Subcutaneous abdominal adipose tissue (tissue), 5 donors: ENCODE measurements at regions not wholly inside any gene's neighbourhood (a gene's known extent, or its start where the extent isn't known, plus 50 kb on each side); places are given as distances from the start of the nearest gene placed in this dataset.

ENCODE experiments used
- H3K27ac ChIP-seq: one replicate; pipeline ENCODE4 v1.7.0; 2013; ENCODE audit warnings: low read depth, mild to moderate bottlenecking, inconsistent platforms, low read length, moderate library complexity
- H3K27me3 ChIP-seq, 5 donors: one replicate each; pipeline ENCODE4 v1.7.0; 2013; ENCODE audit warnings: low read length in 5 of 5, inconsistent platforms in 1 of 5; ENCODE audit not compliant: control insufficient read depth in 5 of 5, insufficient read depth in 4 of 5
- H3K36me3 ChIP-seq, 5 donors: one replicate each; pipeline ENCODE4 v1.7.0; 2013; ENCODE audit warnings: low read length in 5 of 5; ENCODE audit not compliant: control insufficient read depth in 5 of 5, insufficient read depth in 5 of 5
- H3K4me1 ChIP-seq, 5 donors: one replicate each; pipeline ENCODE4 v1.7.0; 2013; ENCODE audit warnings: low read length in 5 of 5, mild to moderate bottlenecking in 3 of 5, moderate library complexity in 1 of 5; ENCODE audit not compliant: control insufficient read depth in 5 of 5, insufficient read depth in 5 of 5
- H3K4me3 ChIP-seq, 5 donors: one replicate each; pipeline ENCODE4 v1.7.0; 2013; ENCODE audit warnings: low read length in 5 of 5, low read depth in 1 of 5
- H3K9ac ChIP-seq, 5 donors: one replicate each; pipeline ENCODE4 v1.7.0; 2013; ENCODE audit warnings: low read length in 5 of 5, mild to moderate bottlenecking in 4 of 5, moderate library complexity in 3 of 5
- H3K9me3 ChIP-seq, 5 donors: one replicate each; pipeline ENCODE4 v1.7.0; 2013; ENCODE audit warnings: low read length in 5 of 5; ENCODE audit not compliant: control insufficient read depth in 5 of 5
- donor health status: healthy.
- donor health status: healthy.
- donor health status: healthy.
- donor health status: healthy.
- donor health status: healthy.

- no peaks in the 10 kb centered on the region for H3K27me3 ChIP-seq
- H3K36me3 ChIP-seq: no peaks in the 10 kb centered on the region
- no peak overlapping the region for H3K9ac ChIP-seq
- H3K4me3 ChIP-seq: no peak overlapping the region
- H3K4me1 ChIP-seq: peaks cover 0 to 6% (median 0%) of the 10 kb centered on the region in 5 donors
- H3K27ac ChIP-seq: no peak overlapping the region
- peaks cover 0 to 2% (median 0%) of the 10 kb centered on the region in 5 donors for H3K9me3 ChIP-seq
These were observed 237.8 kb upstream of the PEX5L start for GRCh38 chr3:180274536-180274935.

- no peaks in the 10 kb centered on the region for H3K36me3 ChIP-seq
- H3K4me1 ChIP-seq: peaks cover 0 to 6% (median 0%) of the 10 kb centered on the region in 5 donors
- no peak overlapping the region for H3K4me3 ChIP-seq
- H3K27ac ChIP-seq: no peak overlapping the region
- no peaks in the 10 kb centered on the region for H3K27me3 ChIP-seq
- no peaks in the 10 kb centered on the region for H3K9me3 ChIP-seq
- no peak overlapping the region for H3K9ac ChIP-seq
These were observed 238.4 kb upstream of the PEX5L start for GRCh38 chr3:180275176-180275575.

GRCh38 chr3:180277041-180277440 lies 240.3 kb upstream of the PEX5L start:
- no peak overlapping the region for H3K4me3 ChIP-seq
- H3K9ac ChIP-seq: no peak overlapping the region
- H3K36me3 ChIP-seq: no peaks in the 10 kb centered on the region
- no peaks in the 10 kb centered on the region for H3K9me3 ChIP-seq
- no peak overlapping the region for H3K27ac ChIP-seq
- H3K27me3 ChIP-seq: no peaks in the 10 kb centered on the region
- peaks cover 0 to 6% (median 0%) of the 10 kb centered on the region in 5 donors for H3K4me1 ChIP-seq

GRCh38 chr3:180278583-180279188 lies 241.9 kb upstream of the PEX5L start:
- Histone ChIP-seq H3K27ac (no peak overlapping the region), H3K4me3 (no peak overlapping the region), H3K9ac (no peak overlapping the region), H3K4me1 (peaks cover 0 to 10% (median 0%) of the 10 kb centered on the region in 5 donors), H3K9me3 (no peaks in the 10 kb centered on the region), H3K27me3 (no peaks in the 10 kb centered on the region), H3K36me3 (no peaks in the 10 kb centered on the region)

GRCh38 chr3:180280555-180280954 lies 243.8 kb upstream of the PEX5L start:
- Histone ChIP-seq H3K9me3 (no peaks in the 10 kb centered on the region), H3K27me3 (no peaks in the 10 kb centered on the region), H3K27ac (no peak overlapping the region), H3K9ac (no peak overlapping the region), H3K4me3 (no peak overlapping the region), H3K4me1 (peaks cover 0 to 10% (median 0%) of the 10 kb centered on the region in 5 donors), H3K36me3 (no peaks in the 10 kb centered on the region)

- Histone ChIP-seq H3K27ac (no peak overlapping the region), H3K9me3 (no peaks in the 10 kb centered on the region), H3K4me1 (peaks cover 0 to 15% (median 3%) of the 10 kb centered on the region in 5 donors), H3K9ac (no peak overlapping the region), H3K27me3 (no peaks in the 10 kb centered on the region), H3K4me3 (no peak overlapping the region), H3K36me3 (no peaks in the 10 kb centered on the region)
These were observed 245.6 kb upstream of the PEX5L start for GRCh38 chr3:180282386-180282785.

- Histone ChIP-seq H3K4me3 (no peak overlapping the region), H3K27me3 (no peaks in the 10 kb centered on the region), H3K36me3 (no peaks in the 10 kb centered on the region), H3K9me3 (no peaks in the 10 kb centered on the region), H3K27ac (no peak overlapping the region), H3K4me1 (peaks cover 0 to 13% (median 5%) of the 10 kb centered on the region in 5 donors), H3K9ac (no peak overlapping the region)
These were observed 246.5 kb upstream of the PEX5L start for GRCh38 chr3:180283251-180283650.

GRCh38 chr3:180284331-180285110 lies 247.8 kb upstream of the PEX5L start:
- Histone ChIP-seq H3K9ac (no peak overlapping the region), H3K9me3 (no peaks in the 10 kb centered on the region), H3K27ac (no peak overlapping the region), H3K4me1 (peaks cover 0 to 13% (median 5%) of the 10 kb centered on the region in 5 donors), H3K27me3 (no peaks in the 10 kb centered on the region), H3K4me3 (no peak overlapping the region), H3K36me3 (no peaks in the 10 kb centered on the region)

- H3K4me1 ChIP-seq: peaks cover 0 to 13% (median 5%) of the 10 kb centered on the region in 5 donors
- H3K4me3 ChIP-seq: no peak overlapping the region
- no peak overlapping the region for H3K9ac ChIP-seq
- H3K9me3 ChIP-seq: no peaks in the 10 kb centered on the region
- no peaks in the 10 kb centered on the region for H3K27me3 ChIP-seq
- no peaks in the 10 kb centered on the region for H3K36me3 ChIP-seq
- H3K27ac ChIP-seq: no peak overlapping the region
These were observed 251.0 kb upstream of the PEX5L start for GRCh38 chr3:180287703-180288102.

- Histone ChIP-seq H3K36me3 (no peaks in the 10 kb centered on the region), H3K4me1 (peaks cover 0 to 10% (median 5%) of the 10 kb centered on the region in 5 donors), H3K27me3 (no peaks in the 10 kb centered on the region), H3K4me3 (no peak overlapping the region), H3K27ac (no peak overlapping the region), H3K9ac (no peak overlapping the region), H3K9me3 (no peaks in the 10 kb centered on the region)
These were observed 252.1 kb upstream of the PEX5L start for GRCh38 chr3:180288816-180289215.
